ENCODE measurements at regions not wholly inside any gene's neighbourhood (a gene's known extent, or its start where the extent isn't known, plus 50 kb on each side); places are given as distances from the start of the nearest gene placed in this dataset.

- H3K9me3 ChIP-seq: no peaks in the 10 kb centered on the region
- DNase-seq (ENCODE audit: low spot score): no peak
- H3K27me3 ChIP-seq (replicated peaks; ENCODE audit: insufficient read depth): no peaks in the 10 kb centered on the region
- TF ChIP-seq POLR2AphosphoS5 (IDR thresholded peaks at IDR 0.05) (no peak), CTCF (IDR thresholded peaks at IDR 0.05) (no peak), POLR2A (IDR thresholded peaks at IDR 0.05) (no peak)
- no peaks in the 10 kb centered on the region for H3K36me3 ChIP-seq
- WGBS: 92% methylated on average over 9 of the region's 9 CpGs
- no peaks in the 10 kb centered on the region for H3K4me1 ChIP-seq (replicated peaks)
- intact Hi-C loops (cut with DNase I): loop anchor here (10.0 kb wide), 1 partner anchor 85 kb away; no protein-coding TSS in a partner anchor
- H3K27ac ChIP-seq: no peak overlapping the region
- H3K4me3 ChIP-seq: no peak overlapping the region
Measured at GRCh38 chr15:69789648-69790393, 307.9 kb downstream of the TLE3 start.

GRCh38 chr15:69790632-69791031, 307.1 kb downstream of the TLE3 start:
- Histone ChIP-seq H3K4me1 (replicated peaks) (no peaks in the 10 kb centered on the region), H3K9me3 (no peaks in the 10 kb centered on the region), H3K4me3 (no peak overlapping the region), H3K27me3 (replicated peaks; ENCODE audit: insufficient read depth) (no peaks in the 10 kb centered on the region), H3K36me3 (no peaks in the 10 kb centered on the region), H3K27ac (no peak overlapping the region)
- DNase-seq (ENCODE audit: low spot score): no peak
- no peak for TF ChIP-seq CTCF (IDR thresholded peaks at IDR 0.05)
- no peak for TF ChIP-seq POLR2AphosphoS5 (IDR thresholded peaks at IDR 0.05)
- TF ChIP-seq POLR2A (IDR thresholded peaks at IDR 0.05): no peak
- 87% methylated on average over 12 of the region's 12 CpGs for WGBS
- intact Hi-C loops (cut with DNase I): loop anchor here (10.0 kb wide), 1 partner anchor 86 kb away; no protein-coding TSS in a partner anchor

GRCh38 chr15:69792823-69793222, 304.9 kb downstream of the TLE3 start:
- H3K36me3 ChIP-seq: no peaks in the 10 kb centered on the region
- H3K27ac ChIP-seq: no peak overlapping the region
- H3K4me3 ChIP-seq: no peak overlapping the region
- H3K27me3 ChIP-seq (replicated peaks; ENCODE audit: insufficient read depth): no peaks in the 10 kb centered on the region
- H3K9me3 ChIP-seq: no peaks in the 10 kb centered on the region
- DNase-seq (ENCODE audit: low spot score): no peak
- 91% methylated on average over 4 of the region's 4 CpGs for WGBS
- TF ChIP-seq CTCF (IDR thresholded peaks at IDR 0.05) (no peak), POLR2AphosphoS5 (IDR thresholded peaks at IDR 0.05) (no peak), POLR2A (IDR thresholded peaks at IDR 0.05) (no peak)
- no peaks in the 10 kb centered on the region for H3K4me1 ChIP-seq (replicated peaks)
- intact Hi-C loops (cut with DNase I): loop anchor here (10.0 kb wide), 1 partner anchor 88 kb away; no protein-coding TSS in a partner anchor

- H3K27me3 ChIP-seq (replicated peaks; ENCODE audit: insufficient read depth): no peaks in the 10 kb centered on the region
- intact Hi-C loops (cut with DNase I): loop anchor here (10.0 kb wide), 1 partner anchor 89 kb away; no protein-coding TSS in a partner anchor
- WGBS: 78% methylated on average over 9 of the region's 9 CpGs
Measured at GRCh38 chr15:69793431-69793780, 304.3 kb downstream of the TLE3 start.

More at GRCh38 chr15:69793431-69793780, 304.3 kb downstream of the TLE3 start:
- Histone ChIP-seq H3K4me1 (replicated peaks) (no peaks in the 10 kb centered on the region), H3K9me3 (no peaks in the 10 kb centered on the region), H3K36me3 (no peaks in the 10 kb centered on the region), H3K27ac (no peak overlapping the region), H3K4me3 (no peak overlapping the region)
- TF ChIP-seq POLR2A (IDR thresholded peaks at IDR 0.05) (no peak), POLR2AphosphoS5 (IDR thresholded peaks at IDR 0.05) (no peak), CTCF (IDR thresholded peaks at IDR 0.05) (no peak)
- no peak for DNase-seq (ENCODE audit: low spot score)

Data from prostate gland (tissue), 2 donors.